RWPE2 (cell line): ENCODE measurements at regions not wholly inside any gene's neighbourhood (a gene's known extent, or its start where the extent isn't known, plus 50 kb on each side); places are given as distances from the start of the nearest gene placed in this dataset.
"Not testable (repeated sequence)": the region's sequence is repeated elsewhere in the genome, so short reads cannot be mapped to it uniquely, and the experiment has no call there.

Experiments used
- ATAC-seq: fragments of 200-7000 bp; cut with Tn5 transposase; 3 replicates; pipeline ENCODE4 v1.9.1; 2021; ENCODE audit warnings: low read depth
- DNase-seq: peaks from one replicate; pipeline ENCODE4 v3.0.0-alpha.2; 2020; ENCODE audit warnings: low spot score
- H3K27ac ChIP-seq: fragments of 450-650 bp; 2 replicates; pipeline ENCODE4 v1.5.1; 2017; ENCODE audit warnings: mild to moderate bottlenecking; ENCODE audit not compliant: poor library complexity, severe bottlenecking
- H3K27me3 ChIP-seq: fragments of 250-450 bp; sonication (Bioruptor Pico); 2 replicates; pipeline ENCODE4 v1.5.1; 2021; ENCODE audit warnings: mild to moderate bottlenecking, moderate library complexity; ENCODE audit not compliant: insufficient read depth, poor library complexity, severe bottlenecking
- H3K36me3 ChIP-seq: fragments of 250-450 bp; sonication (Bioruptor Pico); 2 replicates; pipeline ENCODE4 v1.5.1; 2020; ENCODE audit warnings: low read depth, mild to moderate bottlenecking, moderate library complexity
- H3K4me1 ChIP-seq: fragments of 250-450 bp; sonication (Bioruptor Pico); 2 replicates; pipeline ENCODE4 v1.5.1; 2021; ENCODE audit warnings: mild to moderate bottlenecking, moderate library complexity; ENCODE audit not compliant: insufficient read depth, poor library complexity, severe bottlenecking
- H3K4me3 ChIP-seq: fragments of 250-450 bp; sonication (Bioruptor Pico); 2 replicates; pipeline ENCODE4 v1.5.1; 2021; ENCODE audit warnings: mild to moderate bottlenecking, moderate library complexity; ENCODE audit not compliant: severe bottlenecking
- H3K9me3 ChIP-seq: fragments of 250-450 bp; sonication (Bioruptor Pico); 2 replicates; pipeline ENCODE4 v1.5.1; 2021; ENCODE audit warnings: mild to moderate bottlenecking, moderate library complexity; ENCODE audit not compliant: severe bottlenecking
- CTCF ChIP-seq: fragments of 450-650 bp; IDR thresholded peaks from one replicate; pipeline ENCODE4 v1.5.1; 2017; ENCODE audit warnings: mild to moderate bottlenecking, moderate library complexity; ENCODE audit not compliant: poor library complexity, severe bottlenecking

GRCh38 chr21:22364163-22364562, 1366.0 kb downstream of the NCAM2 start:
- Histone ChIP-seq H3K9me3 (no peaks in the 10 kb centered on the region), H3K4me1 (no peaks in the 10 kb centered on the region), H3K27me3 (no peaks in the 10 kb centered on the region), H3K27ac (no peak overlapping the region), H3K36me3 (no peaks in the 10 kb centered on the region), H3K4me3 (no peak overlapping the region)
- DNase-seq (no peak), ATAC-seq (no peak)
- no peak for TF ChIP-seq CTCF

DNA sequence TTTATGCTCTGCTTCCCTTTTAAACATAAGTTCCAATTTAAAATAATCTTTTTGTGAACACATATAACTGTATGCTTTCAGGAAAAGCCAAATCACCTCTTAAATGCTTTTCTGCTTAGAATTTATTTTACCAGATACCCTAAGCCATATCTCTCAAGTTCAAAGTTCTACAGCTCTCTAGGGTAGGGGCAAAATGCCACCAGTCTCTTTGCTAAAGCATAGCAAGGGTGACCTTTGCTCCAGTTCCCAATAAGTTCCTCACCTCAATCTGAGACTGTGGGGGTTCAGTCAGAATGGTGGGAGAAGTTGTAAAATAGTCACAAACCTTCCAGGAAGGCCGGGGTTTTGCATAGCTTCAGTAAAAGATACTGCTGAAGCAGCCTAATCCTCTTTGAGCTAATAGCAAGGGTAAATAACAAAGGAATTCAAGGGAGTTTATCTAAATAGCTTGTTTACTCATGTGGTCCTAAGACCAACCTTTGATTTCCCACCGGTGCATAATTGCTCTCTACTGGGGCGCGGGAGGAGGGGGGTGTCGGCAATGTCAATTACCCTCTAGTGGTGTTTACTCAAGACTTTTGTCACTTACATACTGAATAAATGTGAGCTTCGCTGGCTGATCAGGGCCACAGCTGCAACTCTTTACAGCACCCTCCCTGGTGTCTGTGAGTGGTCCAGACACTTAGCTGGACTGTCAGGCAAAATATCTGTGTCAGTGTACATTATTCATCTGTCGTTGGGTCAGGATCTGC, 1376.2 kb downstream of the NCAM2 start:
- Histone ChIP-seq H3K36me3 (no peaks in the 10 kb centered on the region), H3K4me3 (no peak overlapping the region), H3K4me1 (no peaks in the 10 kb centered on the region), H3K27me3 (peaks cover 11% of the 10 kb centered on the region), H3K9me3 (no peaks in the 10 kb centered on the region), H3K27ac (no peak overlapping the region)
- ATAC-seq (no peak), DNase-seq (no peak)
- no peak for TF ChIP-seq CTCF

- not testable (repeated sequence) for H3K4me1 ChIP-seq, DNase-seq, H3K27ac ChIP-seq, H3K4me3 ChIP-seq, H3K36me3 ChIP-seq, H3K9me3 ChIP-seq, ATAC-seq
- peaks cover 20% of the 10 kb centered on the region for H3K27me3 ChIP-seq
Measured at GRCh38 chr21:22377795-22378194, 1379.6 kb downstream of the NCAM2 start.

GRCh38 chr21:22393324-22393723, 1395.1 kb downstream of the NCAM2 start:
- no peak for ATAC-seq
- Histone ChIP-seq H3K9me3 (no peaks in the 10 kb centered on the region), H3K27ac (no peak overlapping the region), H3K4me1 (no peaks in the 10 kb centered on the region), H3K36me3 (no peaks in the 10 kb centered on the region), H3K4me3 (no peak overlapping the region), H3K27me3 (no peaks in the 10 kb centered on the region)
- no peak for DNase-seq
- no peak for TF ChIP-seq CTCF

DNA sequence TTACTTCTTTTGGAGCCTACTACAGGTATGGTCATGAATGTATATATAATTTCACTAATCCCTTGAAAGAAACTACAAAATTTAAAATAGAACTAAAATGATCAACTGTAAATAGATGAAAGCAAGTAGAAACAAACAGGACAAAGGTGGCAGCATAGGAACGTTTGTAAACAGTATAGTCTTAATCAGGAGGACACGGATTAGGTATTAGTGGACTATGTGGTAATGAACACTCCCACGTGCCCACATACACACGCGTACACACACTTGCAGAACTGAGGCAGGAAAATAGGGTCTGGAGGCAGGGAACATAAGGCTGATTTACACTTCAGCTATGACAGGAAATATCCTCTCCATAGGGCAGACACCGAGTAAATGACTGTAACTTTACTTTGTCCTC, 1397.8 kb downstream of the NCAM2 start:
- TF ChIP-seq CTCF: no peak
- H3K27ac ChIP-seq: no peak overlapping the region

More for the DNA sequence above, 1397.8 kb downstream of the NCAM2 start:
- no peak for ATAC-seq
- Histone ChIP-seq H3K9me3 (no peaks in the 10 kb centered on the region), H3K4me3 (no peak overlapping the region), H3K4me1 (no peaks in the 10 kb centered on the region), H3K36me3 (no peaks in the 10 kb centered on the region), H3K27me3 (no peaks in the 10 kb centered on the region)
- DNase-seq: no peak
